HepG2 (cell line): ENCODE measurements at regions not wholly inside any gene's neighbourhood (a gene's known extent, or its start where the extent isn't known, plus 50 kb on each side); places are given as distances from the start of the nearest gene placed in this dataset.

Source experiments
- ATAC-seq: fragments of 200-7000 bp; cut with Tn5 transposase; 3 replicates; pipeline ENCODE4 v1.9.1; 2020; ENCODE audit warnings: mild to moderate bottlenecking, moderate library complexity
- BruUV-seq: library from RNA; stranded (reverse); fragments of 400-500 nt; replicated peaks from 2 replicates; lab custom pipeline; 2021; lab: Mats Ljungman, UMichigan
- CTCF ChIA-PET: fragments of 300-600 bp; formaldehyde crosslinking; extraction: SDS; loops from one replicate; lab custom pipeline; 2021; ENCODE audit warnings: low total read pairs, inconsistent platforms, low intra/inter-chr PET ratio; lab: Yijun Ruan, JAX
- POLR2A ChIA-PET: fragments of 350-600 bp; sonication (Branson Sonifier 250); formaldehyde crosslinking; loops from one replicate; lab custom pipeline; 2020; ENCODE audit warnings: antibody characterized with exemption, inconsistent platforms; lab: Yijun Ruan, JAX
- DNase-seq: peaks from one replicate; pipeline ENCODE4 v3.0.0-alpha.2; 2015; ENCODE audit warnings: low spot score
- FAIRE-seq: peaks from 3 replicates; lab custom pipeline; 2011; peaks lifted over from hg19 to GRCh38; lab: Jason Lieb, UNC
- H2AFZ ChIP-seq: one replicate; pipeline ENCODE4 v1.6.1; 2011; ENCODE audit warnings: low read length, inconsistent platforms
- H3K27ac ChIP-seq: fragments of 300-600 bp; 3 replicates; pipeline ENCODE4 v1.8.0; 2011; ENCODE audit warnings: mixed run types, mild to moderate bottlenecking, mixed read lengths, low read length, inconsistent platforms; ENCODE audit not compliant: insufficient read depth; ENCODE audit errors: extremely low read length
- H3K27me3 ChIP-seq, 2 experiments: fragments of 200-600 bp in 1 of 2; 2 replicates in 1 of 2; 3 replicates in 1 of 2; pipeline versions ENCODE4 v1.6.0 to v1.8.0; 2011; ENCODE audit warnings: low read length in 2 of 2, mild to moderate bottlenecking in 2 of 2, moderate library complexity in 2 of 2, inconsistent platforms in 1 of 2; ENCODE audit not compliant: insufficient read depth in 2 of 2, control insufficient read depth in 1 of 2
- H3K36me3 ChIP-seq, 2 experiments: fragments of 200-600 bp in 1 of 2; replicated peaks in 1 of 2; 2 replicates in 1 of 2; 3 replicates in 1 of 2; pipeline versions ENCODE4 v1.5.1 to v1.8.0; 2011; ENCODE audit warnings: low read length in 2 of 2, inconsistent platforms in 1 of 2; ENCODE audit not compliant: insufficient read depth in 2 of 2, control insufficient read depth in 1 of 2
- H3K4me1 ChIP-seq: 2 replicates; pipeline ENCODE4 v1.5.1; 2012; ENCODE audit warnings: low read length, inconsistent platforms; ENCODE audit not compliant: insufficient read depth
- H3K4me2 ChIP-seq: 2 replicates; pipeline ENCODE4 v1.6.0; 2011; ENCODE audit warnings: low read depth, low read length, inconsistent platforms
- H3K4me3 ChIP-seq, 3 experiments: fragments of 200-600 bp in 1 of 3; sonication (generic), shearing (Covaris generic) in 1 of 3; replicated peaks in 1 of 3; 2 replicates each; pipeline ENCODE4 v1.5.1; 2011 to 2016; ENCODE audit warnings: low read length in 3 of 3, inconsistent platforms in 2 of 3, low read depth in 2 of 3, mild to moderate bottlenecking in 2 of 3, control low read depth in 1 of 3, mixed read lengths in 1 of 3; ENCODE audit not compliant: insufficient read depth in 1 of 3
- H3K79me2 ChIP-seq: one replicate; pipeline ENCODE4 v1.6.1; 2011; ENCODE audit warnings: low read length, inconsistent platforms; ENCODE audit not compliant: insufficient read depth
- H3K9ac ChIP-seq: 2 replicates; pipeline ENCODE4 v1.6.0; 2011; ENCODE audit warnings: mild to moderate bottlenecking, low read depth, low read length, inconsistent platforms; ENCODE audit not compliant: insufficient read depth
- H3K9me3 ChIP-seq: 2 replicates; pipeline ENCODE4 v1.5.1; 2012; ENCODE audit warnings: mild to moderate bottlenecking, low read length
- H4K20me1 ChIP-seq: 2 replicates; pipeline ENCODE4 v1.6.0; 2011; ENCODE audit warnings: inconsistent platforms, mild to moderate bottlenecking, low read length, moderate library complexity; ENCODE audit not compliant: insufficient read depth
- ATF7-NPFF ChIP-seq: sonication (generic); formaldehyde crosslinking; IDR thresholded peaks from 2 replicates; pipeline ENCODE4 v1.8.1; 2023; ENCODE audit warnings: mild to moderate bottlenecking, low read depth, missing genetic modification reagents, moderate library complexity
- HNRNPL ChIP-seq: fragments of 200-400 bp; formaldehyde crosslinking; IDR thresholded peaks from 2 replicates; pipeline ENCODE4 v1.6.1; 2017; ENCODE audit warnings: mild to moderate bottlenecking, low read depth, low read length
- KLF15 ChIP-seq: sonication (generic); formaldehyde crosslinking; IDR thresholded peaks from 2 replicates; pipeline ENCODE4 v1.8.1; 2023; ENCODE audit warnings: borderline replicate concordance, mild to moderate bottlenecking, inconsistent platforms, missing genetic modification reagents, mixed read lengths
- NAIF1 ChIP-seq: sonication (generic); formaldehyde crosslinking; IDR thresholded peaks from 2 replicates; pipeline ENCODE4 v1.5.0; 2020; ENCODE audit warnings: mild to moderate bottlenecking, missing genetic modification reagents, borderline replicate concordance
- PBX2 ChIP-seq: IDR thresholded peaks from 2 replicates; pipeline ENCODE4 v1.6.1; 2016; ENCODE audit warnings: control low read depth
- REPIN1 ChIP-seq: sonication (generic); formaldehyde crosslinking; IDR thresholded peaks from 2 replicates; pipeline ENCODE4 v1.8.0; 2022; ENCODE audit warnings: missing genetic modification reagents, low read depth, mild to moderate bottlenecking, borderline replicate concordance
- RFX3 ChIP-seq: IDR thresholded peaks from 2 replicates; pipeline ENCODE4 v1.6.1; 2016; ENCODE audit warnings: missing biosample characterization, missing genetic modification reagents
- ZNF235 ChIP-seq: sonication (generic); formaldehyde crosslinking; IDR thresholded peaks from 2 replicates; pipeline ENCODE4 v1.8.1; 2023; ENCODE audit warnings: mild to moderate bottlenecking, missing genetic modification reagents, borderline replicate concordance
- ZNF747 ChIP-seq: sonication (generic); formaldehyde crosslinking; IDR thresholded peaks from 2 replicates; pipeline ENCODE4 v1.8.1; 2023; ENCODE audit warnings: missing genetic modification reagents, mild to moderate bottlenecking, borderline replicate concordance
- ZNF766 ChIP-seq: sonication (generic); formaldehyde crosslinking; IDR thresholded peaks from 2 replicates; pipeline ENCODE4 v1.5.0; 2020; ENCODE audit warnings: missing genetic modification reagents, borderline replicate concordance
- ZNF768 ChIP-seq: sonication (generic); formaldehyde crosslinking; IDR thresholded peaks from 2 replicates; pipeline ENCODE4 v1.4.0; 2020; ENCODE audit warnings: missing genetic modification reagents
- WGBS: methylation state at CpG from one replicate; pipeline ENCODE4 v1.1.6; 2017; ENCODE audit warnings: low lambda C conversion rate; 5-methylcytosine and 5-hydroxymethylcytosine counted together
- in situ Hi-C: cut with HindIII; loops from 2 replicates; pipeline ENCODE4 v1.10.0; 2017; ENCODE audit warnings: low pct_unique_long_range_greater_than_20kb; ENCODE audit not compliant: extremely low pct_ligation_motif_present
- intact Hi-C: fragments of 100-400 bp; cut with micrococcal nuclease; formaldehyde crosslinking; loops from one replicate; pipeline ENCODE4 v1.10.0; 2022; ENCODE audit not compliant: unreplicated experiment
- TF ChIP-seq, protein P1 (sequence below), 2 experiments: sonication (generic) in 1 of 2; formaldehyde crosslinking in 1 of 2; IDR thresholded peaks; 2 replicates each; pipeline versions ENCODE4 v1.6.1 to v1.9.0; 2014 to 2022; ENCODE audit warnings: antibody characterized with exemption in 1 of 2, borderline replicate concordance in 1 of 2, inconsistent platforms in 1 of 2, low read depth in 1 of 2, missing genetic modification reagents in 1 of 2

- Histone ChIP-seq H3K27me3 (peaks cover 28 to 74% of the 10 kb centered on the region in 2 experiments), H3K4me3 (no peak overlapping the region), H3K4me1 (peaks cover 6% of the 10 kb centered on the region; the same call in 1 of the 2 replicates), H3K79me2 (no peaks in the 10 kb centered on the region), H4K20me1 (peaks cover 4% of the 10 kb centered on the region; the same call in 1 of the 2 replicates), H3K27ac (no peak overlapping the region), H3K9me3 (no peaks in the 10 kb centered on the region), H3K4me2 (no peak overlapping the region), H3K36me3 (no peaks in the 10 kb centered on the region), H2AFZ (no peak overlapping the region), H3K9ac (no peak overlapping the region)
- BruUV-seq = no TSS peak
- no peak for FAIRE-seq
- TF ChIP-seq RFX3 (no peak), ZNF768 (CRISPR knock-in tag) (peak; percentile 41; the same call in 1 of the 2 replicates), NAIF1 (no peak), ZNF235 (CRISPR knock-in tag) (no peak), HNRNPL (no peak), ZNF747 (CRISPR knock-in tag) (no peak), ATF7-NPFF (CRISPR knock-in tag) (no peak), KLF15 (CRISPR knock-in tag) (no peak)
- ATAC-seq = no peak
- DNase-seq = no peak
- intact Hi-C loops (no loop called here), in situ Hi-C loops (no loop called here)
- CTCF ChIA-PET = no interaction called here
- 57% methylated on average over 8 of the region's 24 CpGs for WGBS
- POLR2A ChIA-PET = no interaction called here
Observed at GRCh38 chr9:136611606-136612005, 51.1 kb upstream of the EGFL7 start.

GRCh38 chr9:136611119-136611518, 51.6 kb upstream of the EGFL7 start:
- H3K4me2 ChIP-seq = no peak overlapping the region
- H3K79me2 ChIP-seq = no peaks in the 10 kb centered on the region
- peaks cover 4% of the 10 kb centered on the region; the same call in 1 of the 2 replicates for H4K20me1 ChIP-seq
- H3K36me3 ChIP-seq = no peaks in the 10 kb centered on the region
- in situ Hi-C loops = no loop called here
- H3K4me1 ChIP-seq = peaks cover 11% of the 10 kb centered on the region; the same call in 1 of the 2 replicates
- intact Hi-C loops = no loop called here
- no peak overlapping the region for H2AFZ ChIP-seq
- peaks cover 30 to 74% of the 10 kb centered on the region in 2 experiments for H3K27me3 ChIP-seq
- H3K4me3 ChIP-seq = no peak overlapping the region
- WGBS = 0% methylated on average over 1 of the region's 11 CpGs
- no peaks in the 10 kb centered on the region for H3K9me3 ChIP-seq
- DNase-seq (no peak), FAIRE-seq (no peak), ATAC-seq (no peak)
- H3K27ac ChIP-seq = no peak overlapping the region
- BruUV-seq = no TSS peak
- ChIA-PET CTCF (no interaction called here), POLR2A (no interaction called here)
- H3K9ac ChIP-seq = no peak overlapping the region
- TF ChIP-seq, protein P1, sequence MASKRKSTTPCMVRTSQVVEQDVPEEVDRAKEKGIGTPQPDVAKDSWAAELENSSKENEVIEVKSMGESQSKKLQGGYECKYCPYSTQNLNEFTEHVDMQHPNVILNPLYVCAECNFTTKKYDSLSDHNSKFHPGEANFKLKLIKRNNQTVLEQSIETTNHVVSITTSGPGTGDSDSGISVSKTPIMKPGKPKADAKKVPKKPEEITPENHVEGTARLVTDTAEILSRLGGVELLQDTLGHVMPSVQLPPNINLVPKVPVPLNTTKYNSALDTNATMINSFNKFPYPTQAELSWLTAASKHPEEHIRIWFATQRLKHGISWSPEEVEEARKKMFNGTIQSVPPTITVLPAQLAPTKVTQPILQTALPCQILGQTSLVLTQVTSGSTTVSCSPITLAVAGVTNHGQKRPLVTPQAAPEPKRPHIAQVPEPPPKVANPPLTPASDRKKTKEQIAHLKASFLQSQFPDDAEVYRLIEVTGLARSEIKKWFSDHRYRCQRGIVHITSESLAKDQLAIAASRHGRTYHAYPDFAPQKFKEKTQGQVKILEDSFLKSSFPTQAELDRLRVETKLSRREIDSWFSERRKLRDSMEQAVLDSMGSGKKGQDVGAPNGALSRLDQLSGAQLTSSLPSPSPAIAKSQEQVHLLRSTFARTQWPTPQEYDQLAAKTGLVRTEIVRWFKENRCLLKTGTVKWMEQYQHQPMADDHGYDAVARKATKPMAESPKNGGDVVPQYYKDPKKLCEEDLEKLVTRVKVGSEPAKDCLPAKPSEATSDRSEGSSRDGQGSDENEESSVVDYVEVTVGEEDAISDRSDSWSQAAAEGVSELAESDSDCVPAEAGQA (IDR thresholded peaks at IDR 0.05; ENCODE audit: low read depth) = no peak
- TF ChIP-seq, protein P1 (CRISPR knock-in tag; IDR thresholded peaks at IDR 0.05; ENCODE audit: borderline replicate concordance) = no peak
- no peak for TF ChIP-seq ZNF766 (CRISPR knock-in tag)
- TF ChIP-seq PBX2 (CRISPR knock-in tag) = no peak
- no peak for TF ChIP-seq REPIN1 (CRISPR knock-in tag)
